COLO668 (cell line): ENCODE measurements at regions not wholly inside any gene's neighbourhood (a gene's known extent, or its start where the extent isn't known, plus 50 kb on each side); places are given as distances from the start of the nearest gene placed in this dataset.
"Not testable (repeated sequence)": the region's sequence is repeated elsewhere in the genome, so short reads cannot be mapped to it uniquely, and the experiment has no call there.

Experiments used
- DNase-seq: peaks from one replicate; lab custom pipeline; 2025; ENCODE audit not compliant: unreplicated experiment; lab: John Stamatoyannopoulos, UW

- no peak for DNase-seq
These were observed 437.7 kb upstream of the MEF2C start for GRCh38 chr5:89320421-89321277.

GRCh38 chr5:89317838-89318237 is 434.9 kb upstream of the MEF2C start:
- DNase-seq = not testable (repeated sequence)

GRCh38 chr5:89315286-89316100 is 432.5 kb upstream of the MEF2C start:
- DNase-seq = peak; percentile 45

DNA sequence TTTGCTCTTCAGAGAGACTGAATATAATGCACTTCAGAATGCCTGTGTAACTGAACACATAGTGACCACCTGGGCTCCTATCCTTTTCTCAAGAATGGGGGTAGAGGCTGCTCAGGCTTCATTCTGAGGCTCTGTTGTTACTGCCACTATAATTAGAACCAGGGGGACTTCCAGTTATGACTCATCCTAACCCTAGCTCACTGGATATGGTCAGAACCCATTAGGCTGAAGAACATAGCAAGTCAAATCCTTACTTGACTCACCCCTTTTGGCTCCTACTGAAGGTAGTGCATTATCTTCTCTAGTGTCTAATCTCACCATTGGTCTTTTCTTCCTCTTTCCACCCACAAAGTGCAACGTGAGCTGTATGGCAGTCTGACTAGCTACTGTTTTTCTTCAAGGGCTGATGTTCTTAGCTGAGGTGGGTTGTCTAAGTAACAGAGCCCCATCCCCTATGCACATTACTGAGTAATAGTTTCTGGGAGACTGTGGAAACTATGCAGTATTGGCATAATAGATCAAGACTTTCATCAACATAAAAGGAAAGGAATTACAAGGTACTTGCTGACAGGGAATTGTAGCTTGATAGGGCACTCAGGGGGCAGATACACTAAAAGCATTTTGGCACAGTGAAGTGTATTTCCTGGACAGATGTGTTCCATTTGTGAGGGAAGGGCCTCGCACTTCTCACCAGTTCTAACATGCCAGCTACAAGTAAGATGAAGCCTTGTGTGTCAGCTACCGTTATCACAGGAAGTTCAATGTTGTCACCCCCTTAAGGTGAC is 431.0 kb upstream of the MEF2C start:
- DNase-seq = peak; percentile 1

GRCh38 chr5:89313044-89313443 is 430.1 kb upstream of the MEF2C start:
- peak; percentile 9 for DNase-seq

DNA sequence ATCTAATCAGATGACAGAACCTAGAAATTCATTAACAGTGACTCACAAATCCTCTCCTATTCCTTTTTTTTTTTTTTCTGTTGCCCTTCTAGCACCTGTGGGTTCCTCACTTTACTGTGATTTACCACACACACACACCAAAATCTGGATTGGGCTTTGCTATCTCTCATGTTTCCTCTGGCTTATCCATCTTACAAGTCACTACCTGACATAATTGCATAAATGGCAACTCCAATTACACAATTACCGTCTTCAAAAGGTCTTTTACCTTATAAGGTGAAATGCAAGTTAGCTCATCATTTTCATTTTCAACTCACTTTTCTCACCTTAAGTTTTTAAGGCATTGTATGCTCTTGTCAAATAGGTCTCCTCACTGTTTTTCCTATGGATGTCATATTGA is 426.3 kb upstream of the MEF2C start:
- DNase-seq = no peak

- DNase-seq = no peak
These were observed 425.6 kb upstream of the MEF2C start for GRCh38 chr5:89308606-89309040.

DNA sequence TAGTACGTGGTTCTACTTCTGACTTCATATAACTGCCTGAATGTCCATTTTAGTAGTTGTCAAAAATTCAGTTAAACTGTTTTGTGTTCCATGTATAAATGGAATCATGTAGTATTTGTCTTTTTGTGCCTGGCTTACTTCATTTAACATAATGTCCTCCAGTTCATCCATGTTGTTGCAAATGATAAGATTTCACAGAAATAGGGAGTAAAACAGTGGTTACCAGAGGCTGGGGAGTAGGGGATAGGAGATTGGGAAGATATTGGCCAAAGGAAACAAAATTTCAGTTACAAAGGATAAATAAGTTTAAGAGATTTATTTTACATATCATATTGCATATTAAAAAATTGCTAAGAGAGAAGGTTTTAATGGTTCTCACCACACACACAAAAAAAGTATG is 425.0 kb upstream of the MEF2C start:
- DNase-seq = no peak

- not testable (repeated sequence) for DNase-seq
These were observed 424.2 kb upstream of the MEF2C start for GRCh38 chr5:89307141-89307540.

DNA sequence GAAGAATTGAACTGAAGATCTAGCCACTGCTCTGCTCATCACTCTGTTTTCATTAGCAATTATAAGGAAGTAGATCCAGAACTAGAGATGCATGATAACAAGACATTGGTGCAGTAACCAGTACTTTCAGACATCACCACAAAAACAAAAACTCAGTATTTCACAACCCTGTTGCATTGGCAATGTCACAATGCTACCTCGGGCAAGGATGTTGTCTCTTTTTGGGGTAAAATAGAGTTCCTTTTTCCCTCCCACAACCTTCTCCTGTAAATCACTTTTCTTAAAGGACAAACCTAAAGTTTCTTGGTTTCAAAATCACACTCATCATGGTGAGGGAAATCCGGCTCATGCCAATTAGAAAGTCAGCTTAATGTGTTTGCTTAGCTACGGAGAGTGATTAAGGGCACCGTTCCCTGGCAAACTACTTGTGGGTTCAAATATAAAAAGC is 420.1 kb upstream of the MEF2C start:
- DNase-seq = no peak

- DNase-seq = no peak
These were observed 419.3 kb upstream of the MEF2C start for GRCh38 chr5:89302102-89302891.

DNA sequence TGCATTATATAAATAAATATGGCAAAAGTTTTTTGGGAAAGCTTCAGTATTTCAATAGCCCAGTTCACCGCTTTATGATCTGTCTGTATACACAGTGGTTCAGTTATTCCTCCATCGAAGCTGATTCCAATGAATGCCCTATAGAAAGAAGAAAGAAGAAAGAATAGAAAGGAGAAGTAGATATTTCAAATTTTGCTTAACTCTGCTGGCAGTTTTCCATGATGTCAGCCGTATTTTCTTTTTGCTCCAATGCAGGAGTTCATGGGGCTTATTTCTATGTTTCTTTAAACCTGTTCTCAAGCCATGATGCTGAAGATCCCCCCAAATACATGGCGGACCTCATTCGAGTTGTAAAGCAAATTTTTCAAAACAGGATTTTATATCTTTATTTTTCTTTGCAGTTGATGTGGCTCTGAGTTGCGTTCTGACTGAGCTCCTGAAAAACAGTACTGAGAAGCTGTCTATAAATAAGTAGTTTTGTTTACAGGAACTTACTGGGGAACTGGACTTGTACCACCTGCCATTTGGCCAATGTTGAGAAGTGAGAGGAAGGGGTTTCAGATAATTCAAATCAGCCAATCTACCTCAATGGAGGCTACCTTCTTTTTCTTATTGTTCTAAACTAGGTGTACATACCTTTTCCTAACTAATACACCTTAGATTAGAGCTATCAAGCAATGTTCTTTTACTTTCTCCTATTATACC is 418.5 kb upstream of the MEF2C start:
- DNase-seq = no peak

DNA sequence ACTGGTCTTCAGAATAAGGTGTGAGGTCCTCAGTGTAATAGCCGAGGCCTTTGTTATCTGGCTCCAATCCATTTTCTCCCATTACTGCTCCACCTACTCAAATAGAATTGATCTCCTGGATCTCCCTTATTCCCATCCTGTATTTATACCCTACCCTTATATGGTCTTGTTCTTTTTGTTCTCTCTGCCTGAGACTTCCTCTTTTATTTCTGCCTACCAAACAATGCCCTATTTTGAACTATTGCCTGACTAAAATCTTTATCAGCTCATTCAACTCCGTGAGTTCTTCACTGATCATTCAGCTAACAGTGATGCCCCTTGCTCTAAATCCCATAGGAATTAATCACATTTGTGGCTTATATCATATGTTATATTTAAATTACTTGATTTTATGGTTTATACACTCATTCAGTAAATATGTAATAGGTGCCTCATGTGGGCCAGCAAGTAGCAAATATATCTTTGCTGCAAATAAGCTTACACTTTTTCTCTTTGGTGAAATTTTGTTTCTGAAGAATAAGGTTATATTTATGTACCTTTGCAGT is 417.5 kb upstream of the MEF2C start:
- DNase-seq = no peak

GRCh38 chr5:89299998-89300397 is 417.0 kb upstream of the MEF2C start:
- no peak for DNase-seq

- DNase-seq = no peak
These were observed 414.1 kb upstream of the MEF2C start for GRCh38 chr5:89297066-89297465.

DNA sequence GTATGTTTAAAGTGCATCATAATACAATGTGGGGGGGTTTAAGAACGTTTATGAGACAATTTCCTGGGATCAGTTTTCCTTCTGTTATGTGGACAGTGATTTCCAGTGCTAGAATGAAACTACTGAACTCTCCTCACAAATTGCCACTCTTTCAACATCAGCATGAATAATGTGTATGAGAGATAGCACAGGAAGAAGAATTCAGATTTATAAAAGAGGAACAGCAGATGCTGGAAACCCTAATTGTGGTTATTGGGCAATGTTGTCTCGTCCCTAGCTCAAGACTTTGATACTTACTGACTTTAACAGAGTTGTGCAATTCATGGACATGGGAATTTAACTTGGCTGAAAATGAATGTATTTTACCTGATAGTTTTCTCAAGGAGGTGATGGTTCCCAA is 410.8 kb upstream of the MEF2C start:
- no peak for DNase-seq

GRCh38 chr5:89292487-89292886 is 409.5 kb upstream of the MEF2C start:
- no peak for DNase-seq

DNA sequence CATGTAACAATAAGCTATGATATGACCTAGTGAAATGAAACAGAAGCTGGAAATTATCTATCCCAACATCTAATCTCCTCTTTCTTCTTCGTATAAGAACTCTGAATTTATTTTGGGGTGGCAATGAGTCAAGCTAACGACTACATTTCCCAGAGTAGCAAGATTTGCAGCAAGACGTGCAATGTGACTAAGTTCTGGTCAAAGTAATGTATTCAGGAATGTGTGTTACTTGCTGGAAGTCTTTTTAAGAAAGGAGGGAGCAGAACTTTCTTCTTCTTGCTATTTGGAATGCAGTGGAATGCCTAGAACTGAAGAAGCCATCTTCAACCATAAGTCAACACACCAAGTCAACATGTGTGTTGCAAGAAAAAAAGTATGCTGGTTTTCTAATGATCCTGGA is 406.6 kb upstream of the MEF2C start:
- DNase-seq = no peak

- DNase-seq = no peak
These were observed 405.0 kb upstream of the MEF2C start for GRCh38 chr5:89287964-89288363.

DNA sequence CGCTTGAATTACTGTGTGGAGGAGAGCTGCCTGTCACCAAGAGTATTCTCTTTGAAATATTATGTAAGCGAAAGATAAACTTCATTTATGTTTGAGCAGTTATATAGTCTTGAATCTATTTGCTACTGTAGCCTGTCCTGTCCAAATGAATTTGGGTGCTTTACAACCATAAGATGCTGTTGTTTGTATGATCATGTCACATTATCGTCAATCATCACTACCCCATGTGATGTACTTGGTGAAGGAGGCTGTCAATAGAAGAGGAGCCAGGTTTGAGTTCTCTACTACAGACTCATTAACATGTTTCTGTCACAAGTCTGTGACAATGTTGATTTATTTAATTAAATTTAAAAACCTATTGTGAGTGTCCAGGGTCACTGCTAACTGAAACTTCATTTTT is 403.3 kb upstream of the MEF2C start:
- DNase-seq = no peak
